ENCODE measurements at regions not wholly inside any gene's neighbourhood (a gene's known extent, or its start where the extent isn't known, plus 50 kb on each side); places are given as distances from the start of the nearest gene placed in this dataset.

DNA sequence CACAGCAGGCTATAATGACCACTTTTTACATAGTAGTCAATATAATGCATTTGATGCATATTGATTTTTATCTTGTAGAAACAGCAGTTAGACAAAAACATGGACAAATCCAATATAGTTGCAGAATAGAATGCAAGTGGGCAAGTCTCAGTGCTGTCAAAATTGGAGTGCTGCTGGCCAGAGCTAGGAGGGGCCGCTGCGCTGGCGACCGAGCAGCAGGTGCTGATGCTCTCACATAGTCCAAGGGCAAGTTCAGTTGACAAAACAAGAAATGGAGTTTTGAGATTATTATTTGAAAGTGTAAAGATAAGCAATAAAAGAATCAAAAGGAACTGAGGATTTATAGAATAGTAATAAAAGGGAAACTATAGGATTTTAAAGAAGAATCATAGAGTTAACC, 60.6 kb upstream of the CDK20 start:
- H3K36me3 ChIP-seq (ENCODE audit: control insufficient read depth, insufficient read depth, low read length, severe bottlenecking): no peaks in the 10 kb centered on the region
- H3K9me3 ChIP-seq (ENCODE audit: control insufficient read depth, low read length): peaks cover 30% of the 10 kb centered on the region
- no peak overlapping the region for H3K4me3 ChIP-seq (ENCODE audit: low read length)
- H3K4me1 ChIP-seq (ENCODE audit: control insufficient read depth, insufficient read depth, low read length): peaks cover 8% of the 10 kb centered on the region
- DNase-seq (ENCODE audit: low read depth): no peak
- no peaks in the 10 kb centered on the region for H3K27me3 ChIP-seq (replicated peaks; ENCODE audit: control insufficient read depth, insufficient read depth, low read length)
- no peak overlapping the region for H3K9ac ChIP-seq (ENCODE audit: low read length)

DNA sequence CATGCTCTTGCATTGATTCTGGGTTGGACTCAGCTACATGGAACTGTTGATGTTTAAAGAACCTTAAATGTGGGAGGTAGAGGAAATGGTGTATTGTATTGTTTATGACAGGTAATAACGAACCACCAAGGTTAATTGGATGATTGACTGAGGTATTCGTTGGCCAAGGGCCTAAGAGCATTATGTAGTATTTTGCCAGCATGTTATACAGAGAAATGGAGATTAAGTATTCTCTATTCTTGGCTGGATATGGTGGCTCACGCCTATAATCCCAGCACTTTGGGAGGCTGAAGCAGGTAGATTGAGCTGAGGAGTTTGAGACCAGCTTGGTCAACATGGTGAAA, 59.0 kb upstream of the CDK20 start:
- DNase-seq (ENCODE audit: low read depth): no peak
- Histone ChIP-seq H3K9me3 (ENCODE audit: control insufficient read depth, low read length) (peaks cover 26% of the 10 kb centered on the region), H3K4me1 (ENCODE audit: control insufficient read depth, insufficient read depth, low read length) (peaks cover 8% of the 10 kb centered on the region), H3K4me3 (ENCODE audit: low read length) (no peak overlapping the region), H3K9ac (ENCODE audit: low read length) (no peak overlapping the region), H3K27me3 (replicated peaks; ENCODE audit: control insufficient read depth, insufficient read depth, low read length) (no peaks in the 10 kb centered on the region), H3K36me3 (ENCODE audit: control insufficient read depth, insufficient read depth, low read length, severe bottlenecking) (no peaks in the 10 kb centered on the region)

DNA sequence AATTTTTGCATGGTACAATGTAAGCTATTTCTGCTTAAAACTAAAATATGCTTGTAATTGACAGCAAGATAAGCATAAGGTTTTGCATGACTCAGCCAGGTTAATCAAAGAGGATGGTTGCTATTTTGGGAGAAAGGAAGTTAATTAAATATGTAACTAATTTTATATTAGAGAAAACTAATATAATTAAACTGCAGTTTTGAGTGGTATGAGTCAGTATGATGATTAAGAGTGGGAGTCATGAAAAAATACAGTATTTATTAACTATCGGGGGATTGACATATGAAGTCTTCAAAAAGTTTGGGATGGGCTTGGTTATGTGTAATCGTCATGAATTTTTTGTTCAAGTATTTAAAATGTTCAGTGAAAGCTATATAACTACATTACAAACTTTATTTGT, 54.0 kb upstream of the CDK20 start:
- peaks cover 3% of the 10 kb centered on the region for H3K27me3 ChIP-seq (replicated peaks; ENCODE audit: control insufficient read depth, insufficient read depth, low read length)
- no peaks in the 10 kb centered on the region for H3K9me3 ChIP-seq (ENCODE audit: control insufficient read depth, low read length)
- H3K4me1 ChIP-seq (ENCODE audit: control insufficient read depth, insufficient read depth, low read length): peaks cover 8% of the 10 kb centered on the region
- H3K36me3 ChIP-seq (ENCODE audit: control insufficient read depth, insufficient read depth, low read length, severe bottlenecking): no peaks in the 10 kb centered on the region
- no peak for DNase-seq (ENCODE audit: low read depth)
- H3K9ac ChIP-seq (ENCODE audit: low read length): no peak overlapping the region
- no peak overlapping the region for H3K4me3 ChIP-seq (ENCODE audit: low read length)

DNA sequence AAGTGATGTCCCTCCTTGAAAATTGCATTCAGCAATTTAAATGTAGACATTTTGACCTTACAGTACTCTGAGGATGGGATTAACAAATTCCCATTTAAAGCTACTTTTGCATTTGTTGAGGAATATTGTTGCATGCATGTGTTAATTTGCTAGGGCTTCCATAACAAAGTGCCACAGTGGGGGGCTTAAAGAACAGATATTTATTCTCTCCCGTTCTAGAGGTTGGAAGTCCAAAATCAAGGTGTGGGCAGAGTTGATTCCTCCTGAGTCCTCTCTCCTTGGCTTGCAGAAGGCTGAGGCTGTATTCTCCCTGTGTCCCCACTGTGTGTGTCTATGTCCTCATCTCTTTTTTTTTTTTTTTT, 51.8 kb upstream of the CDK20 start:
- Histone ChIP-seq H3K9ac (ENCODE audit: low read length) (no peak overlapping the region), H3K36me3 (ENCODE audit: control insufficient read depth, insufficient read depth, low read length, severe bottlenecking) (no peaks in the 10 kb centered on the region), H3K4me1 (ENCODE audit: control insufficient read depth, insufficient read depth, low read length) (no peaks in the 10 kb centered on the region), H3K9me3 (ENCODE audit: control insufficient read depth, low read length) (no peaks in the 10 kb centered on the region), H3K4me3 (ENCODE audit: low read length) (no peak overlapping the region), H3K27me3 (replicated peaks; ENCODE audit: control insufficient read depth, insufficient read depth, low read length) (peaks cover 3% of the 10 kb centered on the region)
- no peak for DNase-seq (ENCODE audit: low read depth)

DNA sequence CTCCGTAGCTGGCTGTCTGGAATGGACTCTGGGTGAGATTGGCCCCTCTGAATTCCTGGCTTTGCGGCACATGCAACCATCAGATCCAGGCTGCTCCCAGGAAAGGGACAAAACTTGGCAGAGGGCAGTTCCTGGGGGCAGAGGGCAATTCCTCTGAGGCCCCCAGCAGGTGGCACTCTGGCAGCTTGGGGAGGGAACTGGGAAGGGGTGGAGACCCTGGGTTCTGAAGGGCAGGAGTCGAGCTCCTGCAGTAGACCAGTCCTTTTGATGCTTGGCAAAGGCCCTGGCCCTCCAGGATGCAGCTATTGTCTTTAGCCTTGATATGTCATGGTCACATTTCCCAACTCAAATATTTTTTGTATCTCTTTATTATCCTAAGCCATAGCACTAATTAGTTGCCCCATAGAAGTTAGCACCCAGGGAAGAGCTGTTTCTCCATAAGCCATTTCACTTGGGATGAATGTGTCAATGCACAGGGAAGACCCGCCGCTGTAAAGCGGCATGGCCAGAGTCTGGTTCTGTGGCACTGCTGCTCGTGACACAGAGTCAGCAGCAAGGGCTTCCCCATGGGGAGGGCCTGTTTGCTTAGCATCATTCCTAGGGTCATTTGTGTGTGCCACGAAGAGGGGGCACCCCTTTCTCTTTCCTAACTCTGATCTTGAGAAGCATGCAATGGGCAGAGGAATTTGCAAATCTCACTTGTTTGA, 51.2 kb upstream of the CDK20 start:
- Histone ChIP-seq H3K27me3 (replicated peaks; ENCODE audit: control insufficient read depth, insufficient read depth, low read length) (peaks cover 3% of the 10 kb centered on the region), H3K9ac (ENCODE audit: low read length) (no peak overlapping the region), H3K36me3 (ENCODE audit: control insufficient read depth, insufficient read depth, low read length, severe bottlenecking) (no peaks in the 10 kb centered on the region), H3K4me3 (ENCODE audit: low read length) (no peak overlapping the region), H3K9me3 (ENCODE audit: control insufficient read depth, low read length) (no peaks in the 10 kb centered on the region), H3K4me1 (ENCODE audit: control insufficient read depth, insufficient read depth, low read length) (no peaks in the 10 kb centered on the region)
- no peak for DNase-seq (ENCODE audit: low read depth)

DNA sequence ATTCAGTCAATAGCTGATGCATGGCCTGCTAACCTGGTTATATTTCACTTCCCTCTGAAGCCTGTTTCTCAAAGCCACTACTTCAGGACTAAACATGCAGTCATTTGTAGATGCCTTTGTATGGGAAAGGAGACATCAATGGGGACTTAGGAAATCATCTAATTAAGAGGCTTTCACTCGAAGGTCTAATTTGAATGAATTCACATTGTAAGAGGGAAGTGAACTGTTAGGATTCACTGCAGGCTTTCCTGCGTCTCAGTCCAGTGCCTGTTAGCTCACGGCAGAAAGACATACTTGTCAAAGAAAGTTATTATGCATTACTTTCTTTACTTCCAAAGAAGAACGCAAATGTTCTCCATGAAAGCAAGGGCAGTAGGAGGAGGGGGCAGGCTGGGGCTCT, 50.6 kb upstream of the CDK20 start:
- no peak for DNase-seq (ENCODE audit: low read depth)
- Histone ChIP-seq H3K9ac (ENCODE audit: low read length) (no peak overlapping the region), H3K4me1 (ENCODE audit: control insufficient read depth, insufficient read depth, low read length) (no peaks in the 10 kb centered on the region), H3K36me3 (ENCODE audit: control insufficient read depth, insufficient read depth, low read length, severe bottlenecking) (no peaks in the 10 kb centered on the region), H3K4me3 (ENCODE audit: low read length) (no peak overlapping the region), H3K9me3 (ENCODE audit: control insufficient read depth, low read length) (no peaks in the 10 kb centered on the region), H3K27me3 (replicated peaks; ENCODE audit: control insufficient read depth, insufficient read depth, low read length) (peaks cover 3% of the 10 kb centered on the region)

Data from adipocyte (in vitro differentiated cells).